GM20000 (cell line): ENCODE measurements at regions not wholly inside any gene's neighbourhood (a gene's known extent, or its start where the extent isn't known, plus 50 kb on each side); places are given as distances from the start of the nearest gene placed in this dataset.

Experiments
- DNase-seq: peaks from one replicate; pipeline ENCODE4 v3.0.0; 2012; ENCODE audit warnings: low spot score
- TF ChIP-seq, protein P1 (sequence below): IDR thresholded peaks from 2 replicates; pipeline ENCODE4 v1.5.1; 2012; ENCODE audit warnings: mild to moderate bottlenecking, control low read depth; ENCODE audit errors: extremely low read depth, missing control alignments

DNA sequence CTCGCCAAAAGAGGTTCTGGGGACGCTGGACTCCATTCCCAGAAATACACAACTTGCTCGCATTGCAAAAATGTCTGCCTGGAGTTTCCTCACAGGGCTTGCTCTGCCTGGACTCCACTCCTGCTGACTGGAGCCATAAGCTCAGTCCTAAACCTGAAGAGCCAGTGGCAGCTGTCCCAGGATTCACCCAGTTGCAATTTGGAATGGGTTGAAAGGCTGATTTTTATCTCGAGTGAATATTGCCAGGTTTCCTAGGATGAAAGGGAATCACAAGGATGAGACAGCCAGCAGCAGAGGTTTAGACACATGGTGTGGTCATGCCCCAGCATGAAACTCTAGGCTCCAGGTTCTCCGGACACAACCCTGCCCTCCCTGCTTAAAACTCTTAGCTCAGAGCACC, 223.3 kb downstream of the BMP7 start:
- DNase-seq: no peak
- TF ChIP-seq, protein P1, sequence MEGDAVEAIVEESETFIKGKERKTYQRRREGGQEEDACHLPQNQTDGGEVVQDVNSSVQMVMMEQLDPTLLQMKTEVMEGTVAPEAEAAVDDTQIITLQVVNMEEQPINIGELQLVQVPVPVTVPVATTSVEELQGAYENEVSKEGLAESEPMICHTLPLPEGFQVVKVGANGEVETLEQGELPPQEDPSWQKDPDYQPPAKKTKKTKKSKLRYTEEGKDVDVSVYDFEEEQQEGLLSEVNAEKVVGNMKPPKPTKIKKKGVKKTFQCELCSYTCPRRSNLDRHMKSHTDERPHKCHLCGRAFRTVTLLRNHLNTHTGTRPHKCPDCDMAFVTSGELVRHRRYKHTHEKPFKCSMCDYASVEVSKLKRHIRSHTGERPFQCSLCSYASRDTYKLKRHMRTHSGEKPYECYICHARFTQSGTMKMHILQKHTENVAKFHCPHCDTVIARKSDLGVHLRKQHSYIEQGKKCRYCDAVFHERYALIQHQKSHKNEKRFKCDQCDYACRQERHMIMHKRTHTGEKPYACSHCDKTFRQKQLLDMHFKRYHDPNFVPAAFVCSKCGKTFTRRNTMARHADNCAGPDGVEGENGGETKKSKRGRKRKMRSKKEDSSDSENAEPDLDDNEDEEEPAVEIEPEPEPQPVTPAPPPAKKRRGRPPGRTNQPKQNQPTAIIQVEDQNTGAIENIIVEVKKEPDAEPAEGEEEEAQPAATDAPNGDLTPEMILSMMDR: no peak

DNA sequence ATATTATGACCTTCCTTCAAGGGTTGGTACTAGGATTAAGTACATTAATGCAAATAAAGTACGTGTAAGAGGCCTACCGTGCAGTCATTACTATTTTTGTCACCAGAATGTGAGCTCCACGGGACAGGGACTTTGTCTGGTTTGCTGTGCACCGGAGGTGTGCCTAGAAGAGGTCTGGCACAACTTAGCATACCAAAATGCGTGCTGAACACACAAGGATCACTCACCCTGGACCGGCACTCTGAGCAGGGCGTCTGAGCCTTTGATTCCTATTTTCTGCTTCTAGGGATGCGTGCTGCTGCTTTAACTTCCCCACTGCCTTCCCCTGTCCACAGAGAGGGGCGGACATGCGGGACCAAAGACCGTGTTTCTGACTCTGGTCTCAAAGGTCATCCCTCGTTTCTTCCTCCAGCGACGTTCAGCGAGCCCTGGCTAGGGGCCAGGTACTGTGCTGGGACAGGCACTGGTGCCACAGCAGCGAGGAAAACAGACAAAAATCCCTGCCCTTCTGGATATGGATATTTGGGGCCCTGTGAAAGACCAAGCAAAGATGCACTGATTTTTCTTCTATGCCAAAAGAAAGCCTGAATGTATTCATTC, 222.7 kb downstream of the BMP7 start:
- no peak for DNase-seq
- TF ChIP-seq, protein P1: no peak

DNA sequence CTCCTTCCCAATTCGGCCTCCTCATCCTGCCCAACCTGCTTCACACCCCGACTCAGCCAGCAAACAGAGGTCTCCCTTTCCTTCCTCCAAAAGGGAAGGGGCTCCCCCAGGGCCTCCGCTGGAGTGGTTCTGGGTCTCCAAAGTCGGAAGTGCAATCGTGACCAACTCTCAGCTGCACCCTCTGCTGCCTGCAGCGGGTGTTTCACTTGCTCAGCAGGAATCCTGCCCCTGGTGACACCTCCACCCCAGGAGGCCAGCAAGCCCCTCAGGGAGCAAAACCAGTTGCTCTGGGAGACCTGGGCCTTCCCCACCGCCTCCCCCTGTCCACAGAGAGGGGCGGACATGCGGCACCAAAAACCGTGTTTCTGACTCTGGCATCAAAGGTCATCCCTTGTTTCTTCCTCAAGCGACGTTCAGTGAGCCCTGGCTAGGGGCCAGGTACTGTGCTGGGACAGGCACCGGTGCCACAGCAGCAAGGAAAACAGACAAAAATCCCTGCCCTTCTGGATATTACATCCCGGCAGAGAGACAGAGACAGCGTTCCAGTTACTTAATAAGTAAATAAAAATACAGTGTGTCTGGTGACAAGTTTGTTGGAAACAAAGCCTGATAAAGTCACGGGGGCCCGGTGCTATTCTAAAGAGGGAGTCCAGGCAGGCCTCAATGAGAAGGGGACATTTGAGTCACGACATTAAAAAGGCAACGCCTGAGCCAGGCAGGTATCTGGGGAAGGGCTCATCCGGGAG, 219.0 kb downstream of the BMP7 start:
- DNase-seq: no peak
- TF ChIP-seq, protein P1: no peak

DNA sequence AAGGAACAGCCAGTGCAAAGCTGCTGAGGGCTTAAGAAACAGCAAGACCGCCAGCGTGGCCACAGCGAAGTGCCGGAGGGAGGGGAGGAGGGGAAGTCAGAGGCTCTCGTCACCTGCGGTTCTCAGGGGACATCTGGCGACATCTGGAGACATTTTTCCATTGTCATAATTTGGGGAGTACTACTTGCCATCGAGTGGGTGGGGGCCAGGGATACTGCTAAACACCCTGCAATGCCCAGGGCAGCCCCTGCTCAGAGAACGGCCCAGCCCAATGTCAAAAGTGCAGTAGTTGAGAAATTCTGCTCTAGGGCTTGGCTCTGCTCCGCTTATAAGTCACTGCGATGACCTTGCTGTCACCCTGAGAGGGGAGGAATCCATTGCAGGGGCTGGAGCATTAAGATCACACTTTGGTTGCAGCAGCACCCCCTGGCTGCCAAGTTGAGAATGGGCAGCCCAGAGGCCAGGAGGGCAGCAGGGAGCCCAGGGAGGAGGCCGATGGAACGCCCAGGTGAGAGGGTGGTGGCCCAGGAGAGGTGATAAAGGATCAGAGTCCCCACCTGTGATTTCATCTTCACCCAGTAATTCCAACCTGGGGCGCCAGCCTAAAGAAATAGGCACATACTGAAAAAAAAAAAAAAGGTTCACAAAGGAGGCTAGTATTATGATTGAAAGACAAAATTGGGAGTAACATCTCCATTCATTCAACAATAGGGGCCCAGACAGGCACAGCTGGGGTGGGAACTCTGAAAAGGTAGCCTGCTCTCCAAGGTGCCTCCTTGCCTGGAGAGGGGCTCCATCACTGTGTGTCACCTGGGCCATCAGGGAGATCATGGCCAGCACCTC, 218.2 kb downstream of the BMP7 start:
- DNase-seq: peak; percentile 61
- TF ChIP-seq, protein P1: peak; percentile 70

DNA sequence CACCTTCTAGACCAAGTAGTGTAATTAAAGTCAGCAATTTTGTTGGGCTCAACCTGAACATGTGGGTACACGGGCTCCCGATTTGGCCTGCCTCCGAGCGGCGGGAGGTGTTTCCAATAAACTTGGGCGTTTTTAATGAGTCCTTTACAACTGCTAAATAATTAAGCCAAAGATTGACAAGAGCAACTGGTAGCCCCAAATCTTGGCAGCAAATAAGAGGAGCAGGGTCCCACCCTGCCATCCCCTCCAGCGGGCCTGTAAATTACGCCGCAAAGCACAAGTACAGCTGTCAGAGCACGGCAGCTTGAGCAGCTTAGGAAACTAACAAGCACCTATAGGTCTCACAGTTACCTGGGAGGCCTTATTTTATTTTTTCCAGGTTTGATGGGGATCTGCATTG, 217.1 kb downstream of the BMP7 start:
- TF ChIP-seq, protein P1: no peak
- no peak for DNase-seq

DNA sequence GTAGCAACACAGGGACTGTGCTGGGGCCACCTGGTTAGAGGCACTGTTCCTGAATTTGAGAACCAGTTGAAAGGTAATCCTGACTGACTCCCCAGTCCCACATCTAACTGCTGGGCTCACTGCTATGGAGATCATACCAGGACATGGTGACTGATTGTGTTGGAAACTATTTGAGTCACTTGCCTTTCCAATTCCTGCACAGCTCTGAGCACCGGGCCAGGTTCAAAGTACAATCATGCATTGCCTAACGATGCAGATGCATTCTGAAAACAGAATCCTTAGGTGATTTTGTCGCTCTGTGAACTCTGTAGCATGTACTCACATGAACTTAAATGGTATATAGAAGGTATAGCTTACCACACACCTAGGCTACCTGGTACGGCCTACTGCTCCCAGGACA, 215.3 kb downstream of the BMP7 start:
- no peak for DNase-seq
- TF ChIP-seq, protein P1: no peak

DNA sequence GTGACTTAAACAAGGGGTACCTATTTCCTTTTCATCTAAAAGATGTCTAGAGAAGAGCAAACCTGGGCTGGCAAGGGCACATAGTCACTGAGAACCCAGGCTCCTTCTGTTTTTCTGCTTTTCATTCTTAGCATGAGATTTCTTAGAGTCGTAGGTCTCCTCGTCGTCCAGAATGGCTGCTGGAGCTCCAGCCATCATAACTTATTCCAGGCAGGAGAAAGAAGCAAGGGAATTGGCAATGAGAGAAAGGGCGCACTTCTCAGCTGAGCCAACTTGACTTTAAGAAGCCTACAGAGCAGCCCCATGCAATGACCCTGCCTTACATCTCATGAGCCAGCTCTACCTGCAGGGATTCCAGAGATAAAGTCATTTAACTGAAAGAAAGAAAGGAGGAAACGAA, 213.4 kb downstream of the BMP7 start:
- TF ChIP-seq, protein P1: no peak

More for the DNA sequence above, 213.4 kb downstream of the BMP7 start:
- no peak for DNase-seq
